ENCODE measurements at regions not wholly inside any gene's neighbourhood (a gene's known extent, or its start where the extent isn't known, plus 50 kb on each side); places are given as distances from the start of the nearest gene placed in this dataset.

DNA sequence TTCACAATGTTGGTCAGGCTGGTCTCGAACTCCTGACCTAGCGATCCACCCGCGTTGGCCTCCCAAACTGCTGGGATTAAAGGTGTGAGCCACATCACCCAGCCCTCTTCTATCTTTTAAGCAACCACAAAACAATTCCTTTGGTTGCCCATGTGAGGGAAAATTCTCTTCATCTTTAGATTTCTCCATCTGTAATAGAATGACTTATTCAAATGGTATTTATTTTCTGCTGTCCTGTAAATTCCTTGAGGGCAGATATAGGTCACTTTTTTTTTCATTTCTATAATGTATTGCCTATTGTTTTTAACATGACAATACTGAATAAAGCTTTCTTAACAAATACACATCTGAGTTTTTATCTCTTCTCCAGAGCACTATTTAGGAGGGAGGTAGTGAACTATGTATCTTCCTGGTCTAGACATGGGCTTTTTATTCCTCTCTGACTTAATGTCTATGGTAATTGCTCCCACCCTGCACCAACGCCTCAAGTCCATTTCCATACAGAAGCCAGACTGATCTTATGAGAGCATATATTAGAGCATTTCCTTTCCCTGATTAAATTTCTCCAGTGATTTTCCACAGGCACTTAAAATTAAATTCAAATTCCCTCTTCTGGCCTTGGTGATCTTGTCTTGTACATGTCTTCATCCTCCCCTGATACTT is 595.6 kb downstream of the CAAP1 start:
- ATAC-seq (no peak), DNase-seq (ENCODE audit: low spot score) (no peak)
- intact Hi-C loops (cut with DNase I): no loop called here

GRCh38 chr9:26292943-26293342 is 599.7 kb downstream of the CAAP1 start:
- no peak for DNase-seq (ENCODE audit: low spot score)
- ATAC-seq: no peak
- intact Hi-C loops (cut with DNase I): no loop called here

DNA sequence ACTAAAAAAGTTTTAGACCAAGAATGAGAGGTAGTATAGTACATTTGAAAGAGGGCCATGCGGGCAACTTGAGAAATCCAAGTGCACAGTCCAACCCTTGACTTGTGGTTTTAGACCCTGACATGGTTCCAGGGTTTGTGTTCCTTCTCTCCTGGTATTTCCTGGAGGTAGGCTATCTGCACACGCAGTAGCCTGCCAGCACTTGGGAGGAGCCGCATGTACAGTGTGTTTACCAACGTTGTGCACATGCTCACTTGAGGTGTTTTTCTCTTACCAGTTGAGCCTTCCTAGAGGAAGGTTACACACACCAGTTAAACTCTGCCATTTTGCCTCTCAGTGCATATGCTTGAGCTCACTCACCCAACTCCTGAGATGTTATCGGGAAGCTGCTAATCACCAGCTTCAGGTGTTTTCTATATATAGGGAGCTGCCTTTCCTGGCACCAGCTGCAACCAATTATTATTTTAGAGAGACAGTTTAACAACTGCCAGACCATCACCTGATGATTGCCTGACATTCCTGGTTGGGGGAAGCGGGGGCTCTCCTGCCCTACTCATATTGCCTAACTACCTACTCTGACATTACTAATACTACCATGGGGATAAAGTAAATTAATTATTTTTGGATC is 593.4 kb upstream of the TUSC1 start:
- intact Hi-C loops (cut with DNase I): no loop called here
- DNase-seq (ENCODE audit: low spot score) (no peak), ATAC-seq (no peak)

- no peak for DNase-seq (ENCODE audit: low spot score)
- ATAC-seq: no peak
- intact Hi-C loops (cut with DNase I): no loop called here
Observed at GRCh38 chr9:26266146-26266793, 588.0 kb upstream of the TUSC1 start.

DNA sequence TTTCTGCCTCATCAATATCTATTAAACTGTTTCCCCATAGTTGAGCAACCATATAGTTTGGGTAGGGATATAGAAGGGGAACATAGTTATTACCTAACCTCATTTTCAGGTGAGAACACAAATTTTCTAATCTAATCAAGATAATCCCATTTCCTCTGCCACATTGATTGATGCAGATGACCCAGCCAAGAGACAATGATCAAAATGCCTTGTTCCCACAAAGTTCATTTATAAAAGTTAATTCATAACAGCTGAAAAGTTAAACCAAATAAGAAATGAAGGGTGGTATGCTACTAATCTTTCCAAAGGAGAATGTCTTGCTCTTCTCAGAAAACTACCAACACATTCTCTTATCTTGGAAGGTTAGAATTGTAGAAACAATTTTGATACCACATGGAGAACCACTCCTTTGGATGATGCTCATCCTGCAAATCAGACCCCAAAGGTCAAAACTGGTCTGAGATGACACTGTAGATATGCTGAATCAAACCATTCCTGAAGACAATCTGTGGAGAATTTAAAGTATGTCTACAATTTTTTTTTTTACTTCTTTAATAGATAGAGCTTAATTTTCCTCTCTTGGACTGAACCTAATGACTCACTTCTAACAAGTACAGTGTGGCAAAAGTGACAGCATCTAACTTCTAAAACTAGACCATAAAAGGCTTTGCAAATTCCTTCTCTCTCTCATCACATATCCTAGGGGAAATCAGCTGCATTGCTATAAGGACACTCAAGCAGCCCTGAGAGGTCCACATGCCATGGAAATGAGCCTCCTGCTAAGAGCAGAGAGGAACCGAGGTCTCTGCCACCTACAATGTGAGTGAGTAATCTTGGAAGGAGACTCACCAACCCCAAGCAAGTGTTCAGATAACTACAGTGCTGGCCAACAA is 586.7 kb upstream of the TUSC1 start:
- intact Hi-C loops (cut with DNase I): no loop called here
- ATAC-seq (no peak), DNase-seq (ENCODE audit: low spot score) (no peak)

DNA sequence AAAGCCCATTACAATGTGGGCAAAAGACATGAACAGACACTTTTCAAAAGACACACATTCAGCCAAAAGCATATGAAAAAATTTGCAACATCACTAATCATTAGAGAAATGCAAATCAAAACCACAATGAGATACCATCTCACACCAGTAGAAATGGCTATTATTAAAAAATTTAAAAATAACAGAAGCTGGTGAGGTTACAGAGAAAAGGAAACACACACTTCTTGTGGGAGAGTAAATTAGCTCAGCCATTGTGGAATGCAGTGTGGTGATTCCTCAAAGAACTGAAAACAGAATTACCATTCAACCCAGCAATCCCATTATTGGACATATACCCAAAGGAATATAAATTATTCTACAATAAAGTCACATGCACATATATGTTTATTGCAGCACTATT is 585.2 kb upstream of the TUSC1 start:
- intact Hi-C loops (cut with DNase I): no loop called here
- ATAC-seq: no peak
- no peak for DNase-seq (ENCODE audit: low spot score)

GRCh38 chr9:26262421-26263107 is 584.3 kb upstream of the TUSC1 start:
- no peak for ATAC-seq
- DNase-seq (ENCODE audit: low spot score): no peak
- intact Hi-C loops (cut with DNase I): no loop called here

DNA sequence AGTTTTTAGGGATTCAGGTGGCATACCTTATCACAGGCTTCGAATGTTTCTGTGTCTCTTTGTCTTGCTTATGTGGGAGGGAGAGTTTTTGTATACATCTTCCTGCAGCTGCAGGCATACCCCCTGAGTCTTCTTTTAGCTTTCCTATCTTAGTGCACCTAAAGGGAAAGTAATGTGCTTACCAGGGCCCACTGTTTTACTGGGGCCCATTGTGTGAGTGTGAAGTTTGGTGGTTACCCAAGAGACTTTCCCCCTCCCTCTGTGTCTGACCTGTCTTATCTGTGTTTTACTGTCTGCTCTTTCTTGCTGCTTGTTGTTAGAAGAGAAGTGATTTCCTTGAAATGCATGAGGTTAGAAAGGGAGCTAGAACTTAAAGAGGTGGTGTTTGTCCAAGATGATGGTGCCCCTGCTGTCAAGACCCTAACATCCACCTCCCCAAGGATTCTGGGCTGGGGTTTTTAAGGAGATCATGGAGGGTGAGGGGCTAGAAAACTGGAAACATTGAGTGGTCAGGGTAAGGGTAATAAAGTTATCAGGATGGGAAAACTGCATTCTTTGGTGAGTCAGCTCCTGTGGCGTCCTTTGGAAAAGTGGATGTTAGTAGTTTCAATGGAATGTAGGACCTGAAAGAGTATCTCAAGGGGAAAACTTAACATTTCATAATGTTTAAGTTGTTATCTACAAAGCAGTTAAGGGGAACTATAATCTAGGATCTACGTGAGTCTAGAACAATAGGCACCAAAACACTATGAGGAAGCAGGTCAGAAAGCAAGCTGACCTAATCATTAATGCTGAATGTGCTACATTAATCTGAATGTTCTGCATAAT is 583.5 kb upstream of the TUSC1 start:
- intact Hi-C loops (cut with DNase I): no loop called here
- DNase-seq (ENCODE audit: low spot score) (no peak), ATAC-seq (no peak)

GRCh38 chr9:26260238-26260637 is 582.0 kb upstream of the TUSC1 start:
- DNase-seq (ENCODE audit: low spot score) (no peak), ATAC-seq (no peak)
- intact Hi-C loops (cut with DNase I): no loop called here

- ATAC-seq: no peak
- intact Hi-C loops (cut with DNase I): no loop called here
- no peak for DNase-seq (ENCODE audit: low spot score)
Observed at GRCh38 chr9:26247861-26248260, 569.6 kb upstream of the TUSC1 start.

DNA sequence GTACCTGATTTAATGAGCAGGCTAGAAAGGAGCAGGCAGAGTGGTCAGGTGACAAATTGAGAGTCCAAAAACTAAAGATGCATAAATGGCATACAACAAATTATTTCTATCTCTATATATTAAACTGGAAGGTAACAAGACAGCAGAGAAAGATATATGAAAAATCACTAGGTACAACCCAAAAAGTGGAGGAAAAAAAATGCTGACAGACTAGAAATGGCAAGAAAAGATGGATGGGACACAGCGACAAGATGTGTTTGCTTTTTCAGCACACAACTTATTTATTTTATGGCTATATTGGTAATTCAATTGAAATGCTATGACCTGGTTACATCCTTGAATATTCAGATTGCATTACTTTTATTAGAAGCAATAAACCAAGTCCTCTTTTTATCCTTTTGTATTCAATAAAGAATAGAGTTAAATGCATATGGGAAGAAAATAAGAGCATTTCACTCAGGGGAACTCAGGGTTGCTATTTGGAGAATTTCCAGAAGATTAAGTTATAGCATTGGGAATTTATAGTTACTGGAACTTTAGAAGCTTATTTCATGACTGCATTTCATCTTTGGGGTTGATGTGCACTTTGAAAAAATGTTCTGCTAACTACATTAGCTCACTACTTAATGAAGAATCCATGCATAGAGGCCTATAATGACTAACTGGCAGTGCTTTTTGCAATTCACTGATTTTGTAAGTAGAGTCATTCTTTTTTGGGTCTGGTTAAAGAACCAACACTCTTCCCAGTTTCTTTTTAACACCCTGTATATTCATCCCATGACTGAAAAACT is 566.6 kb upstream of the TUSC1 start:
- DNase-seq (ENCODE audit: low spot score) (no peak), ATAC-seq (no peak)
- intact Hi-C loops (cut with DNase I): no loop called here

GRCh38 chr9:26243726-26244125 is 565.5 kb upstream of the TUSC1 start:
- intact Hi-C loops (cut with DNase I): no loop called here
- ATAC-seq (no peak), DNase-seq (ENCODE audit: low spot score) (no peak)

DNA sequence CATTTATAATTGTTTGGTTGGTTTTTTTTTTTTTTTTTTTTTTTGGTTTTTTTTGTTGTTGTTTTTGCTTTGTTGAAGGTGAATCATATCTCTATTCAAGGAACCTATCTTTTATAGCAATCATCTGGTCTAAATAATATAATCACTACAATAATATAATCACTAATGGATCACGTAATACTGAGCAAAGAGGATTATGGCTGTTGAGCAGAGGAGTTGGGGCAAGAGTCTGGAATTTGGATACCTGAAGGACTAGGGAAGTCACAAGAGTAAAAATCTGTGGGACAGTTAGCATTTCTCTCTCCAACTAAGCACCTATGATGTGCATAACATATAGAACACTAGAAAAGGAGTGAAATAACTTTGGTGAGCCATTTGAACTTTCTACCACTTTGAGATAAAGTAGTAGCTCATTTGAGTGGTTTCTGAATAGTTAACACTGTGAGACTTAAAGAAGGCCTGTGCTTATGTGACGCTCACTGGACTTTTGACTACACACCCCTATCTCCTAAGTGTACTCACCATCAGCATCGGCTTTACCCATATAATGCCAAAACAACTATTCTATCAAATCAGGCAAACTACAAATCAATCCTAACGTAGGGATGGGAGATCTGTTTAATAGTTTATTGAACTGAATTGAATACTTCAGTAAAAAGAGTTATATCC is 564.9 kb upstream of the TUSC1 start:
- no peak for DNase-seq (ENCODE audit: low spot score)
- ATAC-seq: no peak
- intact Hi-C loops (cut with DNase I): no loop called here

DNA sequence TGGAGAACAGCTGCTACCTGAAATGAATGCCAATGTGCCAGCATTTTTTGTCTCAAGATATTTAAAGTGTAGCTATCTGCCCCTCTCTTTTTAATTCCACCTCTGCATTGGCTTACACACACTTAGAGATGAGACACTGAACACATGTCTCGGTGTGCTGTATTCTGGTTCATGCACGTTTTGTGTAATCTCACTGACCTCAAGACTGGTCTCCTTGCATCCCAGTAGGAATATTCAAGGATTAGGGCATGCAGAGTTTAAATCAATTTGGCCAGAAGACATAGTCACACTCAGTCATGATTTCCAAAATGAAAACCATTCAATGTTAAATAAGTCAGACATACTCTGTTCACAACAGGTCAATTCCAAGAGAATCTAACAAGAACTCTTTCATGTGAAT is 561.8 kb upstream of the TUSC1 start:
- DNase-seq (ENCODE audit: low spot score): no peak
- intact Hi-C loops (cut with DNase I): no loop called here

GRCh38 chr9:26237256-26237655 is 559.0 kb upstream of the TUSC1 start:
- intact Hi-C loops (cut with DNase I): no loop called here
- DNase-seq (ENCODE audit: low spot score) (no peak), ATAC-seq (no peak)

More for the DNA sequence above, 561.8 kb upstream of the TUSC1 start:
- ATAC-seq: no peak

GRCh38 chr9:26234865-26235264 is 556.6 kb upstream of the TUSC1 start:
- ATAC-seq (no peak), DNase-seq (ENCODE audit: low spot score) (no peak)
- intact Hi-C loops (cut with DNase I): no loop called here

- ATAC-seq: no peak
- intact Hi-C loops (cut with DNase I): no loop called here
- no peak for DNase-seq (ENCODE audit: low spot score)
Observed at GRCh38 chr9:26231391-26231790, 553.1 kb upstream of the TUSC1 start.
